ENCODE measurements at regions not wholly inside any gene's neighbourhood (a gene's known extent, or its start where the extent isn't known, plus 50 kb on each side); places are given as distances from the start of the nearest gene placed in this dataset.
A peak's percentile ranks its signal among the peaks of the same experiment; 100 is the strongest.
"Not testable (repeated sequence)": the region's sequence is repeated elsewhere in the genome, so short reads cannot be mapped to it uniquely, and the experiment has no call there.

DNA sequence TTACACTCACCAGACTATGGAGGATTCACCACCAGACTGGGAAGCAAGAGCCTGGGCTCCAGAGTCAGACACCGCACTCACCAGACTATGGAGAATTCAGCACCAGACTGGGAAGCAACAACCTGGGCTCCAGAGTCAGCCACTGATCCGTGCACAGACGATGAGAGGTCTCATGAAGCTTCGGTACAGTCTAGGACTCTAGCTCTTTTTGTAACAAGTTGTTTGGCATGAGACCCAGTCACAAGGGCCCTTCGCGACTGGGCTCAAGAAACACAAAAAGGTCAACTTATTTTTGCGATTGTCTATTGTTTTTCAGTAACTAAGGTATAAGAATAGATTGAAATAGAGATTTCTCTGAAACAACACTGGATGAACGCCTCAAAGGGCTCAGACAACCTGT lies 192.7 kb upstream of the ADAMTSL1 start:
- no peak for DNase-seq (ENCODE audit: low read depth in 2 of 2)

DNA sequence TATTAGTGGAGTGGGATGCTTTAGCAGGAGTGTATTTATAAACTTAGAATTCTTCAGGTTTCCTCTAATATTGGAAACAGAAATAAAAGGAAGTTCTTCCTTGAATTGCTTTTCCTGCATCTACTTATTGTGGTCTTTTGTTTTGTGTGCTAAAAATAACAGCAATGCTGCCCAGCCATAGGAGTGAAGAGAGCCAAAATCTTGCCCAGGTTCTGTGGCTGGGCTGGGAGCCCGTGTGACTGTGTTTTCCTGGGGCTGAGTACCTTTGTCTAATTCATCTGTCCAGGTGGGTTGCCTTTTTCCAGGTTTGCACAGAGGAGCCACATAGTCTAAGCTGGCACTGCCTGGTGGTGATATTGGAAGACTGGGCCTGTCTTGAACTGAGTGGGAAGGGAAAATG lies 179.7 kb upstream of the ADAMTSL1 start:
- no peak for DNase-seq (ENCODE audit: low read depth in 2 of 2)

DNA sequence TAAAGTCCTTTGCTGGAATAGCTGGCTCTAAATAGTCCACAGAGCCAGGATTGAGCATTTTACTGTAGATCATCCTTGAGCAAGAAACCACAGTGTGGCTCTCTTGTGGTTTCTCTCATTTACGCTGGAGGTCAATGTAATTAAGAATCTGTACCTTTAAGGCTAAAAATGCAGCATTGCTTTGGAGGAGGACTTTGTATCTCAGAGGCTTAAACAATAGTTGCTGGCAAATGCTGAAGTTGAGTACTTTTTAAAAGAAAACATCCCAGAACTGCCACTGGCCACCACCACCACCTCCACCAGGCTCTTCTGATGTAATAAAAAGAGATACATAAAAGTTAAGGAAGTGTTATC lies 177.3 kb upstream of the ADAMTSL1 start:
- DNase-seq (ENCODE audit: low read depth in 2 of 2): no peak

DNA sequence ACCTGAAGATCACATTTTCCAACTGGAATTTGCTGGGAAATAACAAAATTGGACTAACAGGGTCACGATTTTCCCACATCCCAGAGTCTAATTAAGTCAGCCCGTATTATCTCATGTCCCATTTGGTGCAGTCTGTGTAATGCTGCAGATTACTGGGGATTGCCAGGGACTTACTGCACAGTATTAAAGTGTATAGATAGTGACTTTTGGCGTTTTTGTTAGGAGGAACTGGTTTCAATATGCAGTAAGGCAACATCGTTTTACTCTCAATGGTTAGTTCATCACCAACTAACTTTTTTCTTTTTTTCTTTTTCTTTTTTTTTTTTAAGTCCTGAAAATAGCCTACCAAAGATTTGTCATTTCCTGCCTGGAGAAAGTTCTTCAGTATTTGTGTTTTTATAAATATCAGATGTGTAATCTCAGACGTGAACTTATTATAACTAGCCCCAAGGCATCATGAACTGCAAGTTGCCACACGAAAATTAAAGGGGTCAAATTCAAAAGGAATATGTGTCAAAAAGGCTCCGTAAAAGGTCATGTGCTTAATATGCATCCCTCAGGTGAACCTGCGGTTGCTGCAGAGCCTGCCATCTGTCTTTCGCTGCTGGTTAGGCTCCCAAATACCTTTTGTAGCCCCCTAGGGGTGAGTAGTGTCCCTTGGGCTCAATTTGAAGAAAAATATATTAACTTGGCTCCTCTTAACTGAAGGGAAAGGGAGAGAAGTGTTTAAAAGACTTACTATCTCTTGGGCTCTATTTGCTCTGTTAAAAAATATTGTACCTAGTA lies 176.7 kb upstream of the ADAMTSL1 start:
- peak; percentile 24 to 26 for DNase-seq (ENCODE audit: low read depth in 2 of 2)

DNA sequence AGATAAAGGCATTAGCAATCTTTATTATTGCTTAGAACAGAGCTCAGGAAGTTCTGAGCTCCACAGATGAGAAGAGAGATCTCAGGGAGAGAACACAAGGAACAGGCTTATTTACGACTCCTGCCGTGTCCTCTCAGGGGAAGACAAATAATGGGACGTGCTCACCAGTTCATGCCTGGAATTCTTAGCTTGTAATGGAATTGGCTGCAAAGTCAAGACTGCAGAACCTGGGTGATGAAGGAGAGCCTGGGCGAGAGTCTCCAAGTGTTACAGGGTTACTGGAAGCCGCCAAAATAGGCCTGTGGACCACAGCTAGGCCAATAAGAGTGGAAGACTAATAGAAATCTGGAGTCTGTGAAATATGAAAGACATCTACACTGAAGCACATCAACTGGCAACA lies 174.5 kb upstream of the ADAMTSL1 start:
- no peak for DNase-seq (ENCODE audit: low read depth in 2 of 2)

DNA sequence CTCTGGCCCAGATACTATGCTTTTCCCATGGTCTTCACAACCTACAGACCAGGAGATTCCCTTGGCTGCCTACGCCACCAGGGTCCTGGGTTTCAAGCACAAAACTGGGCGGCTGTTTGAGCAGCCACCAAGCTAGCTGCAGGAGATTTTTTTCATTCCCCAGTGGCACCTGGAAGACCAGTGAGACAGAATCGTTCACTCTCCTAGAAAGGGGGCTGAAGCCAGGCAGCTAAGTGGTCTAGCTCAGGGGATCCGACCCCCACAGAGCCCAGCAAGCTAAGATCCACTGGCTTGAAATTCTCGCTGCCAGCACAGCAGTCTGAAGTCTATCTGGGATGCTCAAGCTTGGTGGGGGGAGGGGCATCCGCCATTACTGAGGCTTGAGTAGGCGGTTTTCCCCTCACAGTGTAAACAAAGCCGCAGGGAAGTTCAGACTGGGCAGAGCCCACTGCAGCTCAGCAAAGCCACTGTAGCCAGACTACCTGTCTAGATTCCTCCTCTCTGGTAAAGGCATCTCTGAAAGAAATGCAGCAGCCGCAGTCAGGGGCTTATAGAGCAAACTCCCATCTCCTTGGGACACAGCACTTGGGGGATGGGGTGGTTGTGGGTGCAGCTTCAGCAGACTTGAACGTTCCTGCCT lies 168.7 kb upstream of the ADAMTSL1 start:
- not testable (repeated sequence) for DNase-seq (ENCODE audit: low read depth in 2 of 2)

DNA sequence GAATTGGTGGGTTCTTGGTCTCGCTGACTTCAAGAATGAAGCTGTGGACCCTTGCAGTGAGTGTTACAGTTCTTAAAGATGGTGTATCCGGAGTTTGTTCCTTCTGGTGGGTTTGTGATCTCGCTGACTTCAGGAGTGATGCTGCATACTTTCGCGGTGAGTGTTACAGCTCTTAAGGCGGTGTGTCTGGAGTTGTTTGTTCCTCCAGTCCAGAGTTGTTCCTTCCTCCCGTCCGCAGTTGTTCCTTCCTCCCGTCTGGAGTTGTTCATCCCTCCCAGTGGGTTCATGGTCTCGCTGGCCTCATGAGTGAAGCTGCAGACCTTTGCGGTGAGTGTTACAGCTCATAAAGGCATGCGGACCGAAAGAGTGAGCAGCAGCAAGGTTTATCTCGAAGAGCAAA lies 159.6 kb upstream of the ADAMTSL1 start:
- DNase-seq (ENCODE audit: low read depth in 2 of 2): no peak

DNA sequence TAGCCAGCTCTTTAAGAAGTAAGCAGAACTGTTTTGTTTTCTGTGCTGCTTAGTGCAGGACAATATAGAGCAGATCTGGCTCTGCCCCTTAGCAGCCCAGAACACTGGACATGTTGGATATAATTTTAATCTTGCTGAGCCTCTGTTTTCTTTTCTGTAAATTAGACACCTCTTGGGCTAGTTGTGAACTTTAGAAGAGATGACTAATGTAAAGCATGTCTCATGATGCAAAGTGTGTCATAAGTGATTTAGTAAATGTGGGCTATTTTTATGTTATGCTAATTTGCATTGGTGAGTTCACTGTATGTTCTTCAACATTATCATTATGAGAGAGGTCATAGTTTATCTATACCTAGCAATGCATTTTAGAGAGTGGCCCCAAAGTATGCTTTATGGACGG lies 156.1 kb upstream of the ADAMTSL1 start:
- no peak for DNase-seq (ENCODE audit: low read depth in 2 of 2)

DNA sequence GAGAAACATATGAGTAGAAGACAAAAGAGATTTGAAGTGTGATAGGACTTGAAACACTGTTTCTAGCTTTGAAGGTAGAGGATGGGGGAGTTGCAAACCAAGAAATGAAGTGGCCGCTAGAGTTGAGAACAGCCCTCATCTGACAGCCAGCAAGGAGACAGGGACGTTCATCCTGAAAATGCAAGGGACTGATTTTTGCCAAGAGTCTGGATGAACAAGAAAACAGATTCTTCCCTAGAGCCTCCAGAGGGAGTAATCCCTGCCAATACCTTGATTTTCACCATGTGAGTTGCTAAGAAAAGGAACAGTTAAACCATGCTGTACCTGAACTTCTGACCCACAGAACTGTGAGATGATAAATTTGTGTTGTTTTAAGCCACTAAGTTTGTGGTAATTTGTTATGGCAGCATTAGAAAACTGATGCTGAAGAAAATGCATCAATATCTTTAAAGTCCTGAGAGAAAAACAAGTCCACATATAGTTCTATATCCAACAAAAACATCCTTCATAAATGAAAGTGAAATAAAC lies 154.0 kb upstream of the ADAMTSL1 start:
- DNase-seq (ENCODE audit: low read depth in 2 of 2): no peak

DNA sequence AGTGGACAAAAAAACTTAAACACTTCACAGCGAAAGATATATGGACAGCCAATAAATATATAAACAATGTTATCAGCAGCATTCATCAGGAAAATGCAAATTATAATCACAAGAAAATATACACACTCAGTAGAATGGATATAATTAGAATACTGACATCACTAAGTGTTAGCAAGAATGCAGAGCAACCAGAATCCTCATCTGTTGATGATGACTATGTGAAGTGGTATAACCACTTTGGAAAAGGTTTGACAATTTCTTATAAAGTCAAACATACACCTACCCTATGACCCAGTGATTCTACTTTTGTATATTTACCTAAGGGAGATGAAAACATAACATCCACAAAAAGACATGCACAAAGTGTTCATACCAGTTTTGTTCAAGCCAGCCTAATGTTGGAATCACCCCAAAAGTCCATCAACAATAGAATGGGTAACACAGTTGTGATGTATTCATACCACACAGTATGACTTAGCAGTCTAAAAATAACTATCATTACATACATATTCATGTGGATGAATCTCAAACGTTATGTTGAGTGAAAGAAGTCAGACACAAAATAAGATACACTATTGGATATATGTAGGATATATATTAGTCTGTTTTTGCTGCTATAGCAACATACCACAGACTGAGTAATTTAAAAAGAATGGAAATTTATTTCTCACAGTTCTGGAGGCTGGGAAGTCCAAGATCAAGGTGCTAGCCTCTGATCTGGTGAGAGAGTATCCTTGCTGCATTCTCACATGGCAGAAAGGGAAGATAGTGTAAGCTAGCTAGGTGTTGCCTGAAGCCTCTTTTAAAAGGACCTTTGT lies 148.8 kb upstream of the ADAMTSL1 start:
- DNase-seq (ENCODE audit: low read depth in 2 of 2): no peak

DNA sequence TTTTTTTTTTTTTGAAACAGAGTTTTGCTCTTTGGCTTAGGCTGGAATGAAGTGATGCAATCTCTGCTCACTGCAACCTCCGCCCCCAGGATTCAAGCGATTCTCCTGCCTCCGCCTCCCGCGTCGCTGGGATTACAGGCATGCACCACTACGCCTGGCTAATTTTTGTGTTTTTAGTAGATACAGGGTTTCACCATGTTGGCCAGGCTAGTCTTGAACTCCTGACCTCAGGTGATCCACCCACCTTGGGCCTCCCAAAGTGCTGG lies 148.3 kb upstream of the ADAMTSL1 start:
- not testable (repeated sequence) for DNase-seq (ENCODE audit: low read depth in 2 of 2)

DNA sequence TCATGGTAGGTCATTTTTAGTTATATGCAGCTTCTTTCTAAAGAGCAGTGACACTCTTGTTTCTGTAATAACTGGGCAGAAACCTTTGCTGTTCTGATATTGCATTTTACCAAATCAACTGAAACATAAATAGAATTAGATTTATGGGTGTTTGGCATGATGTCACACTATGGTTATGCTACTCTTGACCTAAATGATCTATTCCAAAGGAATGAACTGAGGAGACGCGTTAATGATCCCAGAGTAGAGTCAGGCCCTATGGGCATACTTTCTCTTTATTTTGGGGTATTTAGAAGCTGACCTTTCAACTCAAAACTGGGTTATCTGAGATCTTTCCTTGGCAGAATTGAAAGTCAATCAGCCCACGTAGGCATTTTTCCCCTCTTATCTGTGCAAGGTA lies 146.8 kb upstream of the ADAMTSL1 start:
- no peak for DNase-seq (ENCODE audit: low read depth in 2 of 2)

DNA sequence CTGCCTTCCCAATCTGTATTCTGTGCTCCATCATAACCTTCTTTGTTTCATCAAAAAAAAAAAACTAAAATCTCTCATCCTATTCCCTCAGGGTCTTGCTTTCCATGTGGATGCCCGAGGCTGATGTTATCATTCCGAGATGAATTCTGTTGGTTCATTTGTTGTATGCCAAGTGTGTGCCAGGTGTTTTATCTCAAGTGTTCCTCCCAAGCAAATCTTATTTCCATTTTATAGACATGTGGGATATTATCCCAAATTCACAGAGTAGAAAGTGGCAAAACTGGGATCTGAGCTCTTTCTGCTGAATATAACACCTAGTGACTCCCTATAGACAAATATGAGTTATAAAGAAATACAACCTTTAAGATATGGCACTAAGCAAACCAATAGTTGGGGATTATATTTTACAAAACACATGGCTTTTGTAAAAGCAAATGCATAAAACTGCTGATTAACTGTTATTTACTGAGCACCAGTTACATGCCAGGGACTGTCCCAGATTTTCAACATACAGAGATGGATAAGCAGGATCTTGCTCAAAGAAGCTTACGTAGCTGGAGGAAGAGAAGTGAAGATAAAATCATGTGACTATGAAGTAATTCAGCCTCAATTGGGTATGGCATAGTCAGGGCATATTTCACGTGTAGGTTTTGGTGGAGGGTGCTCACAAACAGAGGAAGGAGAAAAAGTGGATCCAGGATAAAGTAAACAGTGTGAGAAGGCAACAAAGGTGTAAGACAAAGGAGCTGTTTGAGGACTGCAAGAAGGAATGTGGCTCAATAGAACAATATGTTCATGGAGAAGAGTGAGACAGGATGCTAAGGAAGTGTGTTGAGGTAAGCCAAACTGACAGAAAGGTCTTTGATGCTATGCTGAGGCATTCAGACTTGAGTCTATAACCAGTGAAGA lies 143.3 kb upstream of the ADAMTSL1 start:
- no peak for DNase-seq (ENCODE audit: low read depth in 2 of 2)

DNA sequence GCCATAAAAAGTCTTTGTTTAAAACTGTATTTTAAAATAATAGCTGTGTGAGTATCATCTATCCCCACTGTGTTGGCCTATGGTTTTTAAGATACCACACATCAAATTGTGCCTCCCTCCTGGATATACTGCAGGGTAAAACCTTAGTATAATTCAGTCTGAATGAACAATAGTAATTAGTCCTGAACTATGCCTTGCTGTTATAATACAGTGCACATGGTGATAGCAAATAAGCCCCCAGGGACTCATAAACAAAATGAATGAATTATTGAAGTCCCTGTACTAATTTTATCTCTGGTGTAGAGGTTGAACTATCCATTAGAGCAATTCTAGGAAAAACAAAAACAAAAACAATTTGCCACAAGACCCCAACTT lies 142.7 kb upstream of the ADAMTSL1 start:
- no peak for DNase-seq (ENCODE audit: low read depth in 2 of 2)

DNA sequence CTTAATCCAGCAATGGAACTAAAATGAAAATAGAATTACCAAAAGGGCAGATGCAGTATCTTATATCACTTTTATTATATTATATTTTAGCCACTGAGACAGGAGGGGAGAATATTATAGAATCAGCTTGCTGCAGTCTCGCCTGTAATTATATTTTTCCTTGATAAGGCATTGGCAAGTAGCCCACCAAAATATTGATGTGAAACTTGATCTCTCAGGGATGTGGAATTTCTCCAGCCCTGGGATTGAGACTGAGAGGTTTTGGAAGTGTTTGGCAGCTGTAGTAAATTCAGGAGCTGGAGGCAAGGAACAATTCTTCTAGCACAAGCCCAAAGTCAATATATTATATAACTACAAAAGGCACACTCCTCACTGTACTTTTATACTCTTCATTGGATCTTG lies 142.1 kb upstream of the ADAMTSL1 start:
- peak in 1 of 2 experiments; percentile 35 for DNase-seq (ENCODE audit: low read depth in 2 of 2)

DNA sequence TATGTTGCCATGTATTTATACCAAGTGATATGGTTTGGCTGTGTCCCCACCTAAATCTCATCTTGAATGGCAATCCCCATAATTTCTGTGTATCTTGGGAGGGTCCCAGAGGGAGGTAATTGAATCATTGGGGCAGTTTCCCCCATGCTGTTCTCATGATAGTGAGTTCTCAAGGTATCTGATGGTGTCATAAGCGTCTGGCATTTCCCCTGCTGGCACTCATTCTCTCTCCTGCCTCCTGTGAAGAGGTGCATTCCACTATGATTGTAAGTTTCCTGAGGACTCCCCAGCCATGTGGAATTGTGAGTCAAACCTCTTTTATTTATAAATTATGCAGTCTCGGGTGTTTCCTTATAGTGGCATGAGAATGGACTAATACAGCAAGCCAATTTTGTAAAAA lies 140.8 kb upstream of the ADAMTSL1 start:
- no peak for DNase-seq (ENCODE audit: low read depth in 2 of 2)

DNA sequence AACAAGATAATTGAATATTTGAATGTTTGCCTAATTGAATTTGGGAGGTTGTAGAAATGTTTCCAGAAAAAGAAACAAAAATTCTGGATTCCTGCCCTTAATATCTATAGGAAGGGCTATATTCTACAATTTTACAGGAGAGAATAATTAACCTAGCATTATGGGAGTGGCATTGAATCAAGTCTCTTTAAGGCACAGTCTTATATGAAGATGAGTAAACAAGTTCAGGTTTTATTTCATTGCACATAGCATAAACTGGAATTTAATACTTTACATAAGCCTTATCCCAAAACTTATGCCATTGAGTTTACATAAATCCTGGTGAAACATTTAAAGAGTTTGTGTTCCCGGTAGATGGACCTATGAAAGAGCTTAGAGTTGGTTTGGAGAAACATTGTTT lies 138.1 kb upstream of the ADAMTSL1 start:
- no peak for DNase-seq (ENCODE audit: low read depth in 2 of 2)

DNA sequence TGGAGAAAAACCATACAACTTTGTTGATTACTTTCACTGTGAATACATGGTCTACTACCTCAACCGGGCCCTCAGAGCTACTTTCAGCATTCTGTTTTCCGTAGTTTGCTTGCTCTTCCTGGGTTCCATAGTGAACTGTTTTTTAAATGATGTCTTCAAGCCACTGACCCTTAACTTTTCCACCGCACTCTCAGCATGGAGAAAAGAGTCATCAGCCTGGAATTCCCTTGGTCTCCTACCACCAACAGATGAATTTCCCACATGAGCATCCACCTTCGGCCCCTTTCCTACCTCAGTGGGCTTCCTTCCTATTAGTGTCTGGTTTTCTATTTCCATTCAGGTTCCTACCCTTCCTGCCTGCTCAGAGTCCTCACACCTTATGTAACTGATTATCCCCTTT lies 135.9 kb upstream of the ADAMTSL1 start:
- no peak for DNase-seq (ENCODE audit: low read depth in 2 of 2)

DNA sequence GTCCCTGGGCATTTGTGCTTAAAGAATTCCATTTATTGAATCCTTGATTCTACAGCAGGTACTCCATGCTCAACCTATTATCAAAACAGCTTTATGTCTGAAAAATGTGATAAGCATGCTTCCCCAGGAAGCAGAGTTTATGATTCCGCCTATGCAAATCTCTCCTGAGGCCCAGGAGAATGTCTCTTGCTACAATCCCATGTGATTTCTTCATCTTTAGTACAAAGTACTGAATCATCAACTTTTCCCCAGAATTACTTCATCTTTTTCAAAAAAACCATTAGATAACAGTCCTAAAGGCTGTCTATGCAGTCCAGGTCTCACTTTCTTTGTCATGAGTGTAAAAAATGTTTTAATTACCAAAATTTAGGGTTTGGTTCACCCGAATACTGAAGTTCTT lies 130.2 kb upstream of the ADAMTSL1 start:
- no peak for DNase-seq (ENCODE audit: low read depth in 2 of 2)

DNA sequence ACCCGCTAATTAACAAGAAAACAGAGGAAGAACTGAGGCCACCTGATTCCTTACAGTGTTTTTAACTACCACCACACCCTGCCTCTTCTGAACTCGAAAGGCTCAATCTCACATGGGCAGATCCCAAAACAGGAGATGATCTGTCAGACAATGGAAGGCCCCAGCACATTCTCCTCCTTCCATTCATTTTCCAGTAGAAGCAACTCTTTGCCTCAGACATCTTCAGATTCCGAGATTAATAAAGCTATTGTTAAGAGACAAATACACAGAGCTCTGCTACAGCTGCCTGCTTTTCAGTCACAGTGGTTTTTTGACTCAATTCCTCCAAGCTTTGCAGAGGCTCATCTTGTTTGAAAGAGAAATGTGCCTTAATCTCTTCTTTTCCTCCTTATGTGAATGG lies 127.2 kb upstream of the ADAMTSL1 start:
- DNase-seq (ENCODE audit: low read depth in 2 of 2): no peak

DNA sequence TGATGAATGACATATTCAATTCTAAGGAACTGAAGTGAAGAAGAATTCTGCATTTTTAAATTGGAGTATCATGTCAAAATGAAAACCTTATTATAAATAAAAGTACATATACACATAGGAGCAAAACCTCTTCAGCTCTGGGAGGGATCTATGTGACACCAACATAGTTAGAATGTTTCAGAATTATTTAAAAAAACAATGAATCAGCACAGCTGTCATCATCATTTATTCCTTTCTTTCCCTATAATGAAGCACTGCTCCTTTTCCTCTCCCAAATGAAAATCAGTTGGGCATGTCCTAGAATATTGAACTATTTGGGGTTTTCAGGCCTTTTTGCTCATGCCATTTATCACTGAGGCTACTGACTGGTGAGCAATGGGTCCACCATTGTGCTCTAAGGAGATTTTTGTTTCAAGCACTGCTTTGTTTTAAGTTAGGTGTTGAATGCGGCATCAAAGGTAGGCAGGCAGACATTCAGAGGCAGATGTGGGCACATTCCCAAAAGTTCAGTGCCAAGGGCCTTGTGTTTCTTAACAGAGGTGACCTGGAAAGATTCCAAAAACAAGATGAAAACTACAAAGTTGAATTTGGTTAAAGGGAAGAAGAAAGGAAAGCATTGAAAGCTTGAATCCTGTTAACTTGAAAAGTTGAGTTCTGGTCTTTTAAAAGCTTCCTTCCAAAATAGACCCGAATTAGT lies 126.4 kb upstream of the ADAMTSL1 start:
- peak in 1 of 2 experiments; percentile 47 for DNase-seq (ENCODE audit: low read depth in 2 of 2)
